ENCODE measurements at regions not wholly inside any gene's neighbourhood (a gene's known extent, or its start where the extent isn't known, plus 50 kb on each side); places are given as distances from the start of the nearest gene placed in this dataset.

- TF ChIP-seq REST (IDR thresholded peaks at IDR 0.05) (no peak), TAF1 (conservative IDR thresholded peaks at IDR 0.05) (no peak), HNF4A (conservative IDR thresholded peaks at IDR 0.05) (no peak), NR2F2 (IDR thresholded peaks at IDR 0.05) (no peak), GABPA (IDR thresholded peaks at IDR 0.05 in 1 of 2, conservative IDR thresholded peaks at IDR 0.05 in 1 of 2) (no peak), FOXA2 (IDR thresholded peaks at IDR 0.05) (no peak)
- TF ChIP-seq, protein P1, sequence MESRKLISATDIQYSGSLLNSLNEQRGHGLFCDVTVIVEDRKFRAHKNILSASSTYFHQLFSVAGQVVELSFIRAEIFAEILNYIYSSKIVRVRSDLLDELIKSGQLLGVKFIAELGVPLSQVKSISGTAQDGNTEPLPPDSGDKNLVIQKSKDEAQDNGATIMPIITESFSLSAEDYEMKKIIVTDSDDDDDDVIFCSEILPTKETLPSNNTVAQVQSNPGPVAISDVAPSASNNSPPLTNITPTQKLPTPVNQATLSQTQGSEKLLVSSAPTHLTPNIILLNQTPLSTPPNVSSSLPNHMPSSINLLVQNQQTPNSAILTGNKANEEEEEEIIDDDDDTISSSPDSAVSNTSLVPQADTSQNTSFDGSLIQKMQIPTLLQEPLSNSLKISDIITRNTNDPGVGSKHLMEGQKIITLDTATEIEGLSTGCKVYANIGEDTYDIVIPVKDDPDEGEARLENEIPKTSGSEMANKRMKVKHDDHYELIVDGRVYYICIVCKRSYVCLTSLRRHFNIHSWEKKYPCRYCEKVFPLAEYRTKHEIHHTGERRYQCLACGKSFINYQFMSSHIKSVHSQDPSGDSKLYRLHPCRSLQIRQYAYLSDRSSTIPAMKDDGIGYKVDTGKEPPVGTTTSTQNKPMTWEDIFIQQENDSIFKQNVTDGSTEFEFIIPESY (IDR thresholded peaks at IDR 0.05), result no peak
Measured at GRCh38 chr5:154583671-154584177, 105.7 kb upstream of the HAND1 start (continued).

DNA sequence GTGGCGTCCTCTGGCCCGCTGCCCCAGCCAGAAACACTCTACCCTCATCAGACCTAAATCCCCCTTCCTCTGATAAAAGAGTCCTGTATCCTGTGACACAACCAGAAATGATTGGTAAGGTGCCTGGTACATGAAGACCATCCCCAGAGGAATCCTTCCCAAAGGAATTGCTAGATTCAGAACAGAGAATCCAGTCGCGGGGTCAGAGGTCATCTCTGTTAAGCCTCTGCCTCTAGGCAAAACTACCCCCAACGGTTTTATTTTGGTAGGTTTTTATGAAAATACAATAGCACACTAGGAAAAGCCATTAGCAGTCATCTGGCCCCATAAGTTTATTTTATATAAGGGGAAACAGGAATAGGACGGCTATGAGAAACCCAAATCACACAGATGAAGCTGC, 102.4 kb upstream of the HAND1 start:
- peaks cover 0 to 2% (median 0%) of the 10 kb centered on the region in 4 donors for H3K27me3 ChIP-seq (ENCODE audit: control insufficient read depth in 4 of 4, insufficient read depth in 4 of 4, low read length in 3 of 4)
- H3K9me3 ChIP-seq (ENCODE audit: control insufficient read depth in 4 of 4, low read length in 3 of 4), result no peaks in the 10 kb centered on the region
- H3K27ac ChIP-seq (ENCODE audit: low read depth in 1 of 2, low read length in 2 of 2), result no peak overlapping the region
- 82% methylated on average over 6 of the region's 6 CpGs for WGBS
- no peak for TF ChIP-seq EGR1 (IDR thresholded peaks at IDR 0.05; ENCODE audit: low read depth in 2 of 2)
- no peak for TF ChIP-seq TAF1 (conservative IDR thresholded peaks at IDR 0.05)
- no peak for TF ChIP-seq FOXA2 (IDR thresholded peaks at IDR 0.05)
- TF ChIP-seq, protein P1 (IDR thresholded peaks at IDR 0.05), result no peak
- TF ChIP-seq HNF4G (IDR thresholded peaks at IDR 0.05), result no peak
- H3K9ac ChIP-seq (ENCODE audit: low read depth in 1 of 2, low read length in 2 of 2), result no peak overlapping the region
- DNase-seq (ENCODE audit: low spot score), result no peak
- H3K4me1 ChIP-seq (ENCODE audit: control insufficient read depth in 4 of 4, insufficient read depth in 4 of 4, low read length in 3 of 4), result no peaks in the 10 kb centered on the region
- no peak overlapping the region for H3K4me3 ChIP-seq (ENCODE audit: low read depth in 1 of 3, low read length in 3 of 3)
- H3K36me3 ChIP-seq (ENCODE audit: control insufficient read depth in 4 of 4, insufficient read depth in 3 of 4, low read depth in 1 of 4, low read length in 3 of 4), result no peaks in the 10 kb centered on the region

DNA sequence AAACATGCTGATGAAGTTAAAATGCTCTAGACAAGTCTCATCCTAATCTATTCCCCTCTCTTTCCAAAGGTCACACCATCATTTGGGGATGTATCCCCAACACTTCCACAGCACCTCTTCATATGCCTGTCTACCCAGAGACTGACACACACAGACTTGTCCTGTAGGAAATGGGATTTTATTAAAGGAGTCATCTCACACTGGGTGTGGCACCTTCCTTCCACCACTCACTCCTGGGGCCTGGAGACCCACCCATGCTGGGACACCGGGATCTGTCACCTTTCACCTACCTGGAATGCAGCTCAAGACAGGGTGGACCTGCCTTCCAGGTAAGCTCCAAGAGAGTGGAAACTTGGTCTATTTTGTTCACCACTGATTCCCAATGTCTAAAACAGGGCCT, 99.4 kb upstream of the HAND1 start:
- DNase-seq (ENCODE audit: low spot score), result no peak
- no peaks in the 10 kb centered on the region for H3K36me3 ChIP-seq (ENCODE audit: control insufficient read depth in 4 of 4, insufficient read depth in 3 of 4, low read depth in 1 of 4, low read length in 3 of 4)
- no peak for TF ChIP-seq ATF3 (IDR thresholded peaks at IDR 0.05)
- TF ChIP-seq MAX (IDR thresholded peaks at IDR 0.05), result no peak
- TF ChIP-seq RAD21 (IDR thresholded peaks at IDR 0.05), result no peak
- TF ChIP-seq JUND (IDR thresholded peaks at IDR 0.05), result no peak
- TF ChIP-seq TAF1 (conservative IDR thresholded peaks at IDR 0.05), result no peak
- no peak for TF ChIP-seq CTCF (IDR thresholded peaks at IDR 0.05; ENCODE audit: low read depth, low read length, missing input control)
- no peak for TF ChIP-seq SP1 (IDR thresholded peaks at IDR 0.05)
- no peak for TF ChIP-seq FOXA1 (IDR thresholded peaks at IDR 0.05)
- no peak for TF ChIP-seq NR2F2 (IDR thresholded peaks at IDR 0.05)
- TF ChIP-seq HNF4A (conservative IDR thresholded peaks at IDR 0.05), result no peak
- 63% methylated on average over 1 of the region's 1 CpG for WGBS
- no peaks in the 10 kb centered on the region for H3K27me3 ChIP-seq (ENCODE audit: control insufficient read depth in 4 of 4, insufficient read depth in 4 of 4, low read length in 3 of 4)
- no peaks in the 10 kb centered on the region for H3K4me1 ChIP-seq (ENCODE audit: control insufficient read depth in 4 of 4, insufficient read depth in 4 of 4, low read length in 3 of 4)
- no peak overlapping the region for H3K9ac ChIP-seq (ENCODE audit: low read depth in 1 of 2, low read length in 2 of 2)
- no peaks in the 10 kb centered on the region for H3K9me3 ChIP-seq (ENCODE audit: control insufficient read depth in 4 of 4, low read length in 3 of 4)
- no peak overlapping the region for H3K4me3 ChIP-seq (ENCODE audit: low read depth in 1 of 3, low read length in 3 of 3)
- no peak overlapping the region for H3K27ac ChIP-seq (ENCODE audit: low read depth in 1 of 2, low read length in 2 of 2)

Measured in liver (tissue), 8 donors.